ENCODE measurements at regions not wholly inside any gene's neighbourhood (a gene's known extent, or its start where the extent isn't known, plus 50 kb on each side); places are given as distances from the start of the nearest gene placed in this dataset.

- Mint-ChIP-seq H3K4me1 (no peaks in the 10 kb centered on the region), H3K4me3 (no peak overlapping the region), H3K27ac (no peak overlapping the region), H3K9me3 (ENCODE audit: insufficient read depth) (no peaks in the 10 kb centered on the region), H3K27me3 (peaks cover 10% of the 10 kb centered on the region)
- WGBS (ENCODE audit: insufficient coverage), result 57% methylated on average over 1 of the region's 1 CpG
- Histone ChIP-seq H4K20me1 (ENCODE audit: control insufficient read depth, insufficient read depth, low read length, poor library complexity, severe bottlenecking) (no peaks in the 10 kb centered on the region), H3K9ac (ENCODE audit: low read length) (no peak overlapping the region), H3K79me2 (ENCODE audit: control insufficient read depth, insufficient read depth, low read length) (no peaks in the 10 kb centered on the region), H3K27me3 (replicated peaks in 1 of 4; ENCODE audit: control extremely low read depth in 1 of 4, control insufficient read depth in 3 of 4, insufficient read depth in 4 of 4, low read length in 3 of 4) (peaks cover 0 to 3% (median 0%) of the 10 kb centered on the region in 4 experiments), H2AFZ (ENCODE audit: insufficient read depth, low read depth, low read length, poor library complexity, severe bottlenecking) (no peak overlapping the region), H3K36me3 (replicated peaks in 1 of 2; ENCODE audit: control extremely low read depth in 1 of 2, control insufficient read depth in 1 of 2, extremely low read depth in 1 of 2, insufficient read depth in 2 of 2, low read length in 1 of 2) (no peaks in the 10 kb centered on the region), H3K4me3 (ENCODE audit: control extremely low read depth in 1 of 5, extremely low read depth in 1 of 5, insufficient read depth in 1 of 5, low read depth in 2 of 5, low read length in 4 of 5) (no peak overlapping the region), H3K27ac (ENCODE audit: low read length in 2 of 2) (no peak overlapping the region), H3K4me2 (replicated peaks; ENCODE audit: low read depth, low read length, poor library complexity, severe bottlenecking) (no peak overlapping the region), H3K4me1 (ENCODE audit: control insufficient read depth in 2 of 2, insufficient read depth in 2 of 2, low read length in 2 of 2) (no peaks in the 10 kb centered on the region), H3K9me3 (ENCODE audit: control extremely low read depth in 1 of 3, control insufficient read depth in 2 of 3, insufficient read depth in 1 of 3, low read length in 2 of 3) (peaks cover 0 to 10% (median 1%) of the 10 kb centered on the region in 3 donors)
- ChIA-PET POLR2A (no interaction called here), CTCF (no interaction called here)
- intact Hi-C loops (cut with micrococcal nuclease), result no loop called here
- TF ChIP-seq EZH2 (IDR thresholded peaks at IDR 0.05; ENCODE audit: borderline replicate concordance, insufficient read depth, low read depth, low read length, poor library complexity, severe bottlenecking), result no peak
- TF ChIP-seq, protein P1, sequence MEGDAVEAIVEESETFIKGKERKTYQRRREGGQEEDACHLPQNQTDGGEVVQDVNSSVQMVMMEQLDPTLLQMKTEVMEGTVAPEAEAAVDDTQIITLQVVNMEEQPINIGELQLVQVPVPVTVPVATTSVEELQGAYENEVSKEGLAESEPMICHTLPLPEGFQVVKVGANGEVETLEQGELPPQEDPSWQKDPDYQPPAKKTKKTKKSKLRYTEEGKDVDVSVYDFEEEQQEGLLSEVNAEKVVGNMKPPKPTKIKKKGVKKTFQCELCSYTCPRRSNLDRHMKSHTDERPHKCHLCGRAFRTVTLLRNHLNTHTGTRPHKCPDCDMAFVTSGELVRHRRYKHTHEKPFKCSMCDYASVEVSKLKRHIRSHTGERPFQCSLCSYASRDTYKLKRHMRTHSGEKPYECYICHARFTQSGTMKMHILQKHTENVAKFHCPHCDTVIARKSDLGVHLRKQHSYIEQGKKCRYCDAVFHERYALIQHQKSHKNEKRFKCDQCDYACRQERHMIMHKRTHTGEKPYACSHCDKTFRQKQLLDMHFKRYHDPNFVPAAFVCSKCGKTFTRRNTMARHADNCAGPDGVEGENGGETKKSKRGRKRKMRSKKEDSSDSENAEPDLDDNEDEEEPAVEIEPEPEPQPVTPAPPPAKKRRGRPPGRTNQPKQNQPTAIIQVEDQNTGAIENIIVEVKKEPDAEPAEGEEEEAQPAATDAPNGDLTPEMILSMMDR (IDR thresholded peaks at IDR 0.05), result no peak
- ATAC-seq (ENCODE audit: low read depth) (no peak), DNase-seq (no peak)
Measured at GRCh38 chr3:152891678-152892077, 56.7 kb downstream of the P2RY1 start.

- Mint-ChIP-seq H3K4me1 (no peaks in the 10 kb centered on the region), H3K27ac (no peak overlapping the region), H3K9me3 (ENCODE audit: insufficient read depth) (no peaks in the 10 kb centered on the region), H3K4me3 (no peak overlapping the region), H3K27me3 (peaks cover 10% of the 10 kb centered on the region)
- Histone ChIP-seq H3K4me3 (ENCODE audit: control extremely low read depth in 1 of 5, extremely low read depth in 1 of 5, insufficient read depth in 1 of 5, low read depth in 2 of 5, low read length in 4 of 5) (no peak overlapping the region), H2AFZ (ENCODE audit: insufficient read depth, low read depth, low read length, poor library complexity, severe bottlenecking) (no peak overlapping the region), H3K4me2 (replicated peaks; ENCODE audit: low read depth, low read length, poor library complexity, severe bottlenecking) (no peak overlapping the region), H3K27ac (ENCODE audit: low read length in 2 of 2) (no peak overlapping the region), H3K9me3 (ENCODE audit: control extremely low read depth in 1 of 3, control insufficient read depth in 2 of 3, insufficient read depth in 1 of 3, low read length in 2 of 3) (peaks cover 0 to 10% (median 1%) of the 10 kb centered on the region in 3 donors), H3K79me2 (ENCODE audit: control insufficient read depth, insufficient read depth, low read length) (no peaks in the 10 kb centered on the region), H3K9ac (ENCODE audit: low read length) (no peak overlapping the region), H3K27me3 (replicated peaks in 1 of 4; ENCODE audit: control extremely low read depth in 1 of 4, control insufficient read depth in 3 of 4, insufficient read depth in 4 of 4, low read length in 3 of 4) (peaks cover 0 to 3% (median 0%) of the 10 kb centered on the region in 4 experiments), H4K20me1 (ENCODE audit: control insufficient read depth, insufficient read depth, low read length, poor library complexity, severe bottlenecking) (no peaks in the 10 kb centered on the region), H3K36me3 (replicated peaks in 1 of 2; ENCODE audit: control extremely low read depth in 1 of 2, control insufficient read depth in 1 of 2, extremely low read depth in 1 of 2, insufficient read depth in 2 of 2, low read length in 1 of 2) (no peaks in the 10 kb centered on the region), H3K4me1 (ENCODE audit: control insufficient read depth in 2 of 2, insufficient read depth in 2 of 2, low read length in 2 of 2) (no peaks in the 10 kb centered on the region)
- no peak for ATAC-seq (ENCODE audit: low read depth)
- intact Hi-C loops (cut with micrococcal nuclease), result no loop called here
- no peak for DNase-seq
- CTCF ChIA-PET, result no interaction called here
- POLR2A ChIA-PET, result no interaction called here
- TF ChIP-seq EZH2 (IDR thresholded peaks at IDR 0.05; ENCODE audit: borderline replicate concordance, insufficient read depth, low read depth, low read length, poor library complexity, severe bottlenecking), result no peak
- TF ChIP-seq, protein P1 (IDR thresholded peaks at IDR 0.05), result no peak
Measured at GRCh38 chr3:152892446-152892845, 57.5 kb downstream of the P2RY1 start.
